ENCODE measurements at regions not wholly inside any gene's neighbourhood (a gene's known extent, or its start where the extent isn't known, plus 50 kb on each side); places are given as distances from the start of the nearest gene placed in this dataset.

GRCh38 chr2:129866391-129866790 is 113.1 kb upstream of the RAB6C start:
- DNase-seq (ENCODE audit: low read depth in 4 of 4, low spot score in 3 of 4) = no peak

GRCh38 chr2:129868151-129868550 is 111.3 kb upstream of the RAB6C start:
- no peak for DNase-seq (ENCODE audit: low read depth in 4 of 4, low spot score in 3 of 4)

GRCh38 chr2:129870685-129871241 is 108.7 kb upstream of the RAB6C start:
- DNase-seq (ENCODE audit: low read depth in 4 of 4, low spot score in 3 of 4) = no peak

- DNase-seq (ENCODE audit: low read depth in 4 of 4, low spot score in 3 of 4) = no peak
These were observed 107.0 kb upstream of the RAB6C start for GRCh38 chr2:129872446-129872845.

GRCh38 chr2:129876541-129876940 is 102.9 kb upstream of the RAB6C start:
- DNase-seq (ENCODE audit: low read depth in 4 of 4, low spot score in 3 of 4) = no peak

GRCh38 chr2:129877289-129877741 is 102.2 kb upstream of the RAB6C start:
- DNase-seq (ENCODE audit: low read depth in 4 of 4, low spot score in 3 of 4) = peak; percentile 86 to 92 (median 88)

GRCh38 chr2:129877795-129878775 is 101.4 kb upstream of the RAB6C start:
- peak; percentile 32 to 58 (median 47) for DNase-seq (ENCODE audit: low read depth in 4 of 4, low spot score in 3 of 4)

- no peak for DNase-seq (ENCODE audit: low read depth in 4 of 4, low spot score in 3 of 4)
These were observed 99.8 kb upstream of the RAB6C start for GRCh38 chr2:129879614-129880180.

- no peak for DNase-seq (ENCODE audit: low read depth in 4 of 4, low spot score in 3 of 4)
These were observed 99.2 kb upstream of the RAB6C start for GRCh38 chr2:129880309-129880708.

- no peak for DNase-seq (ENCODE audit: low read depth in 4 of 4, low spot score in 3 of 4)
These were observed 98.5 kb upstream of the RAB6C start for GRCh38 chr2:129880971-129881370.

GRCh38 chr2:129881786-129882396 is 97.6 kb upstream of the RAB6C start:
- DNase-seq (ENCODE audit: low read depth in 4 of 4, low spot score in 3 of 4) = no peak

- no peak for DNase-seq (ENCODE audit: low read depth in 4 of 4, low spot score in 3 of 4)
These were observed 97.0 kb upstream of the RAB6C start for GRCh38 chr2:129882476-129882875.

- DNase-seq (ENCODE audit: low read depth in 4 of 4, low spot score in 3 of 4) = no peak
These were observed 96.3 kb upstream of the RAB6C start for GRCh38 chr2:129883121-129883520.

- DNase-seq (ENCODE audit: low read depth in 4 of 4, low spot score in 3 of 4) = no peak
These were observed 95.2 kb upstream of the RAB6C start for GRCh38 chr2:129884221-129884786.

- DNase-seq (ENCODE audit: low read depth in 4 of 4, low spot score in 3 of 4) = no peak
These were observed 93.7 kb upstream of the RAB6C start for GRCh38 chr2:129885735-129886134.

- DNase-seq (ENCODE audit: low read depth in 4 of 4, low spot score in 3 of 4) = no peak
These were observed 91.7 kb upstream of the RAB6C start for GRCh38 chr2:129887688-129888266.

- DNase-seq (ENCODE audit: low read depth in 4 of 4, low spot score in 3 of 4) = no peak
These were observed 91.0 kb upstream of the RAB6C start for GRCh38 chr2:129888461-129888860.

- DNase-seq (ENCODE audit: low read depth in 4 of 4, low spot score in 3 of 4) = no peak
These were observed 90.6 kb upstream of the RAB6C start for GRCh38 chr2:129888896-129889295.

GRCh38 chr2:129891341-129892320 is 87.8 kb upstream of the RAB6C start:
- DNase-seq (ENCODE audit: low read depth in 4 of 4, low spot score in 3 of 4) = no peak
